ENCODE measurements at regions not wholly inside any gene's neighbourhood (a gene's known extent, or its start where the extent isn't known, plus 50 kb on each side); places are given as distances from the start of the nearest gene placed in this dataset.
A peak's percentile ranks its signal among the peaks of the same experiment; 100 is the strongest.

GRCh38 chr3:79910337-79910736, 142.5 kb upstream of the ROBO1 start:
- no peak for DNase-seq

- DNase-seq: no peak
These were observed 138.3 kb upstream of the ROBO1 start for GRCh38 chr3:79906106-79906505.

- no peak for DNase-seq
These were observed 134.4 kb upstream of the ROBO1 start for GRCh38 chr3:79902151-79902550.

GRCh38 chr3:79898907-79899306, 131.1 kb upstream of the ROBO1 start:
- DNase-seq: no peak

- no peak for DNase-seq
These were observed 128.3 kb upstream of the ROBO1 start for GRCh38 chr3:79896086-79896485.

- DNase-seq: no peak
These were observed 119.4 kb upstream of the ROBO1 start for GRCh38 chr3:79887213-79887612.

GRCh38 chr3:79886204-79886603, 118.4 kb upstream of the ROBO1 start:
- peak; percentile 29 for DNase-seq

GRCh38 chr3:79885407-79885806, 117.6 kb upstream of the ROBO1 start:
- DNase-seq: no peak

GRCh38 chr3:79884354-79884753, 116.6 kb upstream of the ROBO1 start:
- no peak for DNase-seq

- no peak for DNase-seq
These were observed 113.6 kb upstream of the ROBO1 start for GRCh38 chr3:79881431-79881830.

- no peak for DNase-seq
These were observed 110.9 kb upstream of the ROBO1 start for GRCh38 chr3:79878708-79879107.

- no peak for DNase-seq
These were observed 106.8 kb upstream of the ROBO1 start for GRCh38 chr3:79874646-79875045.

GRCh38 chr3:79872483-79872882, 104.7 kb upstream of the ROBO1 start:
- no peak for DNase-seq

GRCh38 chr3:79871656-79872055, 103.9 kb upstream of the ROBO1 start:
- DNase-seq: peak; percentile 41

- no peak for DNase-seq
These were observed 102.5 kb upstream of the ROBO1 start for GRCh38 chr3:79870313-79870620.

- DNase-seq: no peak
These were observed 101.9 kb upstream of the ROBO1 start for GRCh38 chr3:79869461-79870312.

- no peak for DNase-seq
These were observed 98.4 kb upstream of the ROBO1 start for GRCh38 chr3:79866162-79866561.

GRCh38 chr3:79864077-79864476, 96.3 kb upstream of the ROBO1 start:
- DNase-seq: no peak

- no peak for DNase-seq
These were observed 81.1 kb upstream of the ROBO1 start for GRCh38 chr3:79848876-79849275.

- no peak for DNase-seq
These were observed 80.1 kb upstream of the ROBO1 start for GRCh38 chr3:79847928-79848327.

- DNase-seq: peak; percentile 12
These were observed 78.5 kb upstream of the ROBO1 start for GRCh38 chr3:79846148-79846933.

- no peak for DNase-seq
These were observed 77.7 kb upstream of the ROBO1 start for GRCh38 chr3:79845546-79845945.

- DNase-seq: no peak
These were observed 76.4 kb upstream of the ROBO1 start for GRCh38 chr3:79844176-79844575.

- no peak for DNase-seq
These were observed 75.4 kb upstream of the ROBO1 start for GRCh38 chr3:79843180-79843579.
